ENCODE measurements at regions not wholly inside any gene's neighbourhood (a gene's known extent, or its start where the extent isn't known, plus 50 kb on each side); places are given as distances from the start of the nearest gene placed in this dataset.

GRCh38 chr3:34296796-34297195 lies 498.4 kb downstream of the PDCD6IP start:
- TF ChIP-seq CTCF (IDR thresholded peaks at IDR 0.05) (no peak), EZH2 (IDR thresholded peaks at IDR 0.05; ENCODE audit: borderline replicate concordance, insufficient read depth, low read depth, low read length, poor library complexity, severe bottlenecking) (no peak)
